SK-N-SH (cell line): ENCODE measurements at regions not wholly inside any gene's neighbourhood (a gene's known extent, or its start where the extent isn't known, plus 50 kb on each side); places are given as distances from the start of the nearest gene placed in this dataset.

ENCODE experiments used
- CTCF ChIP-seq: fragments of 200-600 bp; sonication (generic); IDR thresholded peaks from 2 replicates; pipeline ENCODE4 v1.6.1; 2017; ENCODE audit warnings: antibody characterized with exemption, mild to moderate bottlenecking, moderate library complexity
- TF ChIP-seq, protein P1 (sequence below): fragments of 150-350 bp; IDR thresholded peaks from 2 replicates; pipeline ENCODE4 v1.6.1; 2017; ENCODE audit warnings: antibody characterized with exemption, low read length, low read depth, borderline replicate concordance

DNA sequence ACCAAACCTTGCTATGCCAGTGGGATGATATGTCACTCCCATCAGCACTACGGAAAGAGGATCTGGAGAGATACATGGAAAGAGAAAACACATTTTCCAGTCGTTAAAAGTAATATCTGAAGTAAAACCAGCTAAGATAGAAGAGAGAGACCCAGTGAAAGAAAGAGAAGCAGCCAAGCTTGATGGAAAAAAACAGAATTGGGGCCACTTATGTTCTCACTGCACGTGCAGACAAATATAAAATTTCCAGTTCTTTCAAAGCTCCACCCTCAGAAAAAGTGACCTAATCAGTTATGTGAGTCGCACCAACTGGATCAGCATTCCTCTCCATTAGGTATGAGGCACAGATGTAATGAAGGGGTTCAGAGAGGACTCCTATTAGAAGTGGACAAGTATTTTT, 266.1 kb downstream of the MTERF1 start:
- TF ChIP-seq CTCF: no peak
- TF ChIP-seq, protein P1, sequence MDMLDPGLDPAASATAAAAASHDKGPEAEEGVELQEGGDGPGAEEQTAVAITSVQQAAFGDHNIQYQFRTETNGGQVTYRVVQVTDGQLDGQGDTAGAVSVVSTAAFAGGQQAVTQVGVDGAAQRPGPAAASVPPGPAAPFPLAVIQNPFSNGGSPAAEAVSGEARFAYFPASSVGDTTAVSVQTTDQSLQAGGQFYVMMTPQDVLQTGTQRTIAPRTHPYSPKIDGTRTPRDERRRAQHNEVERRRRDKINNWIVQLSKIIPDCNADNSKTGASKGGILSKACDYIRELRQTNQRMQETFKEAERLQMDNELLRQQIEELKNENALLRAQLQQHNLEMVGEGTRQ: no peak
